NCI-H1092 treated with DMSO at 0.1 percent for 48 hours (cell line): ENCODE measurements at regions not wholly inside any gene's neighbourhood (a gene's known extent, or its start where the extent isn't known, plus 50 kb on each side); places are given as distances from the start of the nearest gene placed in this dataset.
"Not testable (repeated sequence)": the region's sequence is repeated elsewhere in the genome, so short reads cannot be mapped to it uniquely, and the experiment has no call there.

Experiments
- DNase-seq: peaks from one replicate; lab custom pipeline; 2025; lab: John Stamatoyannopoulos, UW

DNA sequence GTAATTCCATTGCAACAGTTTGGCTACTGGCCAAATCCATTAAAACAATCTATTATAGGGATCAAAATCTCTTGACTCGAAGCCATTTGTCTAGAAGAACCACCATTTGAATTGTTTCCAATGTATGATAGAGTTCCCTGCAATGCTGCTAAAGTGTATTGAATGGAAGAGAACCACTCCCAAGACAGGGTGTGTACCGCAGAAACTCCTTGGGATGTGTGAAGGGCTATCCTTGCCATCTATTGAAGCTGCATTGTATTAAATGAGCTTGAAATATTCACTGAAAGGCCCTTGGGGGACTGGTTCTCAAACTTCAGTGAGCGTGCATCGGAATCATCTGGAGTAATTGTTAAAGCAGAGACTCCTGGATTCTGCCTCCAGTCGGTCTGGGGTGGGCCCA lies 260.4 kb upstream of the MEIS1 start:
- DNase-seq = no peak

GRCh38 chr2:66173645-66174044 lies 261.3 kb upstream of the MEIS1 start:
- DNase-seq = no peak

- DNase-seq = no peak
These were observed 263.4 kb upstream of the MEIS1 start for GRCh38 chr2:66171530-66171929.

DNA sequence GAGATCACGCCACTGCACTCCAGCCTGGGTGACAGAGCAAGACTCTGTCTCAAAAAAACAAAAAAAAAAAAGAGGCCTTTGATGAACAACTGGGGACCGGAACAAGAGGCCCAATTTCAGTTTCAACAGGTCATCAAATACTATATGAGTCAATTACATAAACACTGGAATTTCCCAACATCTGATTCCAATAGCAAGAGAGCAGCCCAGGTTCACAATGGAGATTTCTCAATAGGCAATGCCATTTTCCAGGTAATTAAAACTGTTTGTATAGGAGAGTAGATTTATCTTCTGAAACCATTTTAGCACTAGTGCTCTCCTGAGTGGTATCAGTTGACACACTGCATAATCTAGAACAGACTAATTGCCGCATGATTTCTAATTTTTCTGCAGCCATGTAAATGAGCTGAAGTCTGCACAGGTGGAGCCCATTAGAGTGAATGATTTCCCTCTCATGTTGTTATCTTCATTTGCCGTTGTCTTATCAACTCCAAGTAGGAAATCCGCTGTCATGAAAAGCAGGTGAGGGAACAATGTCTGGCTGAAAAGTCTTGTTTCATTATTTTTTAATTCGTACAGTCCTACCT lies 264.1 kb upstream of the MEIS1 start:
- no peak for DNase-seq

DNA sequence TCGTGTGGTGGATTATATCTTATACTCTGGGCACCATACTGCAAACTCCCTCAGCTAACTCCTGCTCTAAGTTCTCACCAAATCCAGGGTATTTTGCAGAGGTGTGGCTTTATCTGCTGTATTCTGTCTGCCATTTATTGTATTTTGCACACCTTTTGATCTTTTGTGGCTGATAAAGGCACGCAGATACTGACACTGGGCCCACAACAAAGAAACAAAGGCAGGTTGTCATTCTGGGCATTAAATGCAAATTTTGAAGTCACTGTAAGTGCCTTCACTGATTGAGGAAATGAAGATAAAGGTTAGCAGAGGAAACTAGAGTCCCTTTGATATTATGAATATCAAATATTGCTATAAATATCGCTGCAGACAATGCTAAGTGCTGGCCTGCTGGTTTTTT lies 265.8 kb upstream of the MEIS1 start:
- DNase-seq = no peak

DNA sequence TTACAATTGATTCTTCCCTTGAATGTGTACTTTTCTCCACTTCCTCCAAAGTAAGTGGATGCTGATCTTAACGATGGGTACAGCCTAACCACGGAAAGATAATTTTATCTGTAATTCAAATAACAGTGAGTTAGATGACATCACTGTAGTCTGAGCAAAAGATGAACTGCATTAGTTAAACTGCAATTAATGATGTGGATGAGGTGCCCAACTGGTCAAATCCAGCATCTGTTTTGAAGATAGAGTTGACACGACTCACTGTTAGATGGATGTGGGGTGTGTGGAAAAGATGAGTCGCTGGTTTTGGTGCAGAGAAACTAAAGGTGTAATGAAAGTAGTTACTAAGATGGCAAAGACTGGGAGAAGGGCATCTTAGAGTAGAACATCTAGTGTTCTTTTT lies 270.5 kb upstream of the MEIS1 start:
- no peak for DNase-seq

DNA sequence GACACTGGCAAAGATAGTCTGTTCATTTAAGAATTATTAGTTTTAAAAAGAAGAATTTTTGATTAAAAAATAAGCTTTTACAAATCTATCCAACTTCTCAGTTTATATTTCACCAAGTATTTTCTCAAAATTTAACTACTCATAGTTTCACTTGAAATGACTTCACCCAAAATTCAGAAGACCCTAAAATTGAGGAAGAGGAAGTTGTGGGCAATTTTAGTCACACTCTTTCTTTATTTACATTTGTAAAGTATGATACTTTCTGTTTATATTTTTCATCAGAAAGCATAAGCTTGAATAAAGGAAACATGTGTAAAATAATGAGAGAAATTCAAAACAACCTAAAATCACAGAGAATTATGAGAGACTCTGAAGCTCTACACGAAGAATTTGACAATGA lies 278.8 kb upstream of the MEIS1 start:
- DNase-seq = no peak

- no peak for DNase-seq
These were observed 281.0 kb upstream of the MEIS1 start for GRCh38 chr2:66153941-66154340.

DNA sequence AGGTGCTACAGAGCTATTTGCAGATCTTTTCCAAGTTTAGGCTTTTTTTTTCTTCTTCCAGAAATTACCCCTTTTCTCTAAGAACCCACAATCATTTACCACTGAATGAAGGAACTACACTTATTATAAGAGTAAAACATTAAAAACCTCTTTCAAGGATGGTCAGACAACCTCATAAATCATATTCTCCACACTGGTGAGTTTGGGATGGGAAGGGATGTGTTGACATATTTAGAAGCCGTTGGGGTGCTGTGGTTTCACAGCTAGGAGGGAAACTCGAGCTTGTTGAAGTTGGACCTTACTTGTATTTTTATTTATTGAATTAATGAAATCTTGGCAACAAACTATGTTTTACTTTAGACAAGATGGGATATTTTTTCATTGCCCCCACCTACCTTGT lies 289.4 kb upstream of the MEIS1 start:
- no peak for DNase-seq

GRCh38 chr2:66144324-66144723 lies 290.6 kb upstream of the MEIS1 start:
- DNase-seq = not testable (repeated sequence)

DNA sequence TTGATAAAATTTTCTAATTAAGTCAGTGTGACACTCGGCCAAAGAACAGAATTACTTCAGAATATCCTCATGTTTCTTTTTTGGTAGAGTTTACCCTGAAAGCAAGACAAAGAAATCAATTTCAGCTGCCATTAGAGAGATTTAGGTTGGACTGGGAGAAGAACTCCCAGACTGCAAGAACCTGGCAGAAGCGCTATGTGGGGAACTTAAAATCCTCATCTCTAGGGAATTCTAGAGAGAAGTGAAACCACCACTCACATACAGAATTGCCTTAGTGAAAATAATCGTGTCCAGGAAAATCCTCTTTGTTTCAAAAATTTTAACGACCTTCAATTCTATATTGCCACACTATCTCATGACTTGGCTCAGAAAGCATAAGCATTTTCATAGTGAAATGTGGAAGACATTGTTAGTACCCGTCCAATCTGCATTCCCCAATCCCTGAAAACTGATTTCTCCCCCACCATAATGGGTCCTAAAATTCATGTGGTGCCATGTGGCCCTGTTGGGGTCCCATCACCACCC lies 297.3 kb upstream of the MEIS1 start:
- no peak for DNase-seq

DNA sequence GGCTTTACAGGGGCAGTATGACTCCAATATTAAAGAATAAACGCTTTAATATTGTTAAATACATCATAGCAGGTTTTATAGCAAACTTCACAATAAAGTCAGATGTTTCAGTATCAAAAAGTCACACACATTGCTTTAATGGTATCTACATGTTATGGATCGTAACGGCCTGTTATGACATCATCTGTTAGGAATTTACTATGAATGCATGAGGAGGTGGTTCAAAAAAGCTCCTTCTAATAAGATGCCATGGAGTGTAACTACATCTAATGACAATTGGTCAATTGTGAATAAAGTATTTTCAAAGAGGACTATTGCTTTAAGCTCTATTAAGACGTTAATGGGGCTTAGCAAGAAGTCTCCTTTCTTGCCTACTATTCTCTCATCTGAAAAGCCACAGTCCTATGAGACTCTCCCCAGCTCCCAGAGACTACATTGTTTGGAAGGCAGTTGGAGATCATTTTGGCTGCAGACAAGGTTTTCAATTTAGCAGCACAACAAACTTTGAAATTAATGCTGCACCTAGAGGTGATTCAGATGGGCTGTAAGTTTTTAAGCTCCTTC lies 300.7 kb upstream of the MEIS1 start:
- no peak for DNase-seq

GRCh38 chr2:66127656-66128055 lies 307.3 kb upstream of the MEIS1 start:
- no peak for DNase-seq

DNA sequence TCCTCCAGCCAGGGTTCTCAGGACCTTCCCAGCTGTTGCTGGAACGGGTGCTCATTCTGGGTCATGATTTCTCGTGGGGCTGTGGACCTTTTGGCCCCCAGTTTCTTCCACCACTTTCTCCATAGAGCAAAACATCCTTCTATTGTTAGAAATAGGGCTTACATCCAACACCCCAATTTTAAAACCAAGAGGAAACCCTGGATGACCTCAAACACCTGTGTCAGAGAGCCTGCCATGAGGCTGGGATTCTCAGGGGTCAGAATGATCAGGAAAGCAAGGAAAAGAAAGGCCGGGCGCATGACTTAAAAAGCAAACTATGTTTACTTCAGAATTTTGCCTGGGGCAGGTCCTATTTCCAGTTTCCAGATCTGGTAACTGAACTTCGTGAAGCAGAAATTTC lies 307.9 kb upstream of the MEIS1 start:
- no peak for DNase-seq

DNA sequence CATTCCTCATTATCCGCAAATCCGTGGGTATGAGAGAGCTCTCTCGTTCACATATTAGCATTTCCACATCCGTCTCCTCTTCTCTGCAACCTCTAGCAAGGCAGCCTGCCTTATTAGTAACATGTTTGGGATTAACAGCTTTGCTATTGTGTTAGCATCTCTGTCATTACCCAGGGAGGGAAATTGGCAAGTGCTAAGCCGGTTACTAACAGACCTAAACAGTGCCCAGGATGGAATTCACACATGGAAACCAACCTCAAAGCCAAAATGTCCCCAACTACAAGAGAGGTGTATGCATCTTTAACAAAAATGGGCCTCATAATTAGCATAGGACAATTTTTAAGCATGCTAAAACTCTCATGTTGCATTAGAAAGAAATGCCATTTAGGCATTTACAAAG lies 309.0 kb upstream of the MEIS1 start:
- DNase-seq = no peak

- no peak for DNase-seq
These were observed 312.4 kb upstream of the MEIS1 start for GRCh38 chr2:66122516-66122915.

DNA sequence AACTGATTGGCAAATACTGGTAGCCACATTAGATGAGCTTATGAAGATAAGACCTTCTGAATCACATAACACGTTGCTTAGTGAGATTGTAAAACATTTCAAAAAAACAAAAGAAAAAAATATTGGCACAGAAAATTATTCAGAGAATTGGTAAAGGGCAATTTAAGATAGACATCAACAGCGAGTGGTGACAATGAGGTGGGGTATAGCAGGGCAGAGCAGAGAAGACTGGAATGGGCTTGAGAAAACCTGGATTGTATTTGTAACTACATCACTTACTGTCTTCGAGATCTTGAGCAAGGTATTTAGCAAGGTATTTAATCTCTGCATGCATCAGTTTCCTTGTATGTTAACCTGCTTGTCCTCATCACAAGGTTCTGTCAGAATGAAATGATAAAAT lies 313.0 kb upstream of the MEIS1 start:
- DNase-seq = no peak

- no peak for DNase-seq
These were observed 320.8 kb upstream of the MEIS1 start for GRCh38 chr2:66113988-66114625.

GRCh38 chr2:66111706-66112105 lies 323.2 kb upstream of the MEIS1 start:
- DNase-seq = no peak

GRCh38 chr2:66110608-66111007 lies 324.3 kb upstream of the MEIS1 start:
- DNase-seq = no peak

GRCh38 chr2:66110086-66110485 lies 324.8 kb upstream of the MEIS1 start:
- no peak for DNase-seq

- DNase-seq = no peak
These were observed 325.5 kb upstream of the MEIS1 start for GRCh38 chr2:66109419-66109818.

DNA sequence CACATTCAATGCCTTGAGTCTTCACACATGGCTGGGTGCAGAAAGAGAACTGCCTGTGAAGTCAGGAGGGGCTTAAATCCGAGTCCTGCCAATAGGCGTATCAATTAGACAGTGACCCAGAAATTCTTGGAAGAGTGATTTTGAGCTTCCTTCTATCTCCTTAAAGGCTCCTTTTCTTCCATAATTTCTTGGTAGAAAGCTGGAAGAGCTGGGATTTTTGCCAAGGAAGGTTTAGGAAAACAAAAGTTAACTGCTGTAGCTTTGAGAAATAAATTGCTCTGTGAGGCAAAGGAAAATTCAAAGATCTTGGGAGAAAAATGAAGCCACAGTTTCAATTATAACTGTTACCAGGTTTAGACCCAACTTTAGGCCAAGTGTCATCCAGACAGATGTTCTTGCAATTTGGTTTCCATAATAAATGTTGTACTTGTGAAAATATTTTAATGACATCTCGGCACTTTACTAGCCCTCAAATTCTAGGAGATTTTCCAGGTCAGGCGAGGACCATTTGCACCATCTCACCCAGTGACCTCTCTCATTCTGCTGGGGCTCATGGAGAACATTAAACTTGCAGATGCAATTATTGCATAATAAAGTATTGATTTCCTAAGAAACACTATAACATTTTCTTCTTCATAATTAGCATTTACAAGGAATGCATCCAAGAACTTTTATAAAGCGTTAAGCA lies 329.7 kb upstream of the MEIS1 start:
- no peak for DNase-seq
